CD8-positive, alpha-beta memory T cell (primary cell): ENCODE measurements at regions not wholly inside any gene's neighbourhood (a gene's known extent, or its start where the extent isn't known, plus 50 kb on each side); places are given as distances from the start of the nearest gene placed in this dataset.

Experiments
- CTCF ChIA-PET: fragments of 350-600 bp; sonication (Branson Sonifier 250); formaldehyde crosslinking; loops from one replicate; lab custom pipeline; 2021; ENCODE audit warnings: antibody characterized with exemption; lab: Charles Lee
- POLR2A ChIA-PET: fragments of 350-600 bp; sonication (Branson Sonifier 250); formaldehyde crosslinking; loops from one replicate; lab custom pipeline; 2021; ENCODE audit warnings: antibody characterized with exemption; lab: Charles Lee
- DNase-seq, 5 donors: peaks; one replicate each; pipeline versions ENCODE4 v3.0.0 to v3.0.0-alpha.2; 2020 to 2022; ENCODE audit warnings: mixed read lengths in 1 of 5
- H3K27ac ChIP-seq: one replicate; pipeline ENCODE4 v1.7.0; 2013; ENCODE audit warnings: low read depth, mild to moderate bottlenecking, low read length, moderate library complexity
- H3K27me3 ChIP-seq: 2 replicates; pipeline ENCODE4 v1.7.0; 2013; ENCODE audit warnings: low read length, mild to moderate bottlenecking; ENCODE audit not compliant: insufficient read depth, poor library complexity, severe bottlenecking
- H3K36me3 ChIP-seq: 2 replicates; pipeline ENCODE4 v1.7.0; 2013; ENCODE audit warnings: mild to moderate bottlenecking, low read length, moderate library complexity; ENCODE audit not compliant: insufficient read depth
- H3K4me1 ChIP-seq: 2 replicates; pipeline ENCODE4 v1.7.0; 2013; ENCODE audit warnings: mild to moderate bottlenecking, low read length, moderate library complexity; ENCODE audit not compliant: insufficient read depth
- H3K4me3 ChIP-seq: 2 replicates; pipeline ENCODE4 v1.7.0; 2013; ENCODE audit warnings: mild to moderate bottlenecking, low read length
- H3K9me3 ChIP-seq: 2 replicates; pipeline ENCODE4 v1.7.0; 2013; ENCODE audit warnings: mild to moderate bottlenecking, low read length
- H3K27ac Mint-ChIP-seq, 8 donors: one replicate each; pipeline ENCODE4 v1.8.0; 2020 to 2021; ENCODE audit warnings: mixed read lengths in 8 of 8, mild to moderate bottlenecking in 6 of 8, inconsistent platforms in 3 of 8, moderate library complexity in 3 of 8
- H3K27me3 Mint-ChIP-seq, 2 donors: one replicate each; pipeline ENCODE4 v1.8.0; 2020 to 2021; ENCODE audit warnings: mixed read lengths in 2 of 2, mild to moderate bottlenecking in 1 of 2, moderate library complexity in 1 of 2
- H3K36me3 Mint-ChIP-seq, 3 donors: one replicate each; pipeline ENCODE4 v1.8.0; 2020 to 2021; ENCODE audit warnings: mixed read lengths in 3 of 3, inconsistent platforms in 1 of 3, mild to moderate bottlenecking in 1 of 3
- H3K4me1 Mint-ChIP-seq, 3 donors: one replicate each; pipeline ENCODE4 v1.8.0; 2020 to 2021; ENCODE audit warnings: mixed read lengths in 3 of 3, inconsistent platforms in 1 of 3, mild to moderate bottlenecking in 1 of 3
- H3K4me3 Mint-ChIP-seq, 7 donors: one replicate each; pipeline ENCODE4 v1.8.0; 2020 to 2021; ENCODE audit warnings: mixed read lengths in 7 of 7, mild to moderate bottlenecking in 6 of 7, moderate library complexity in 4 of 7, inconsistent platforms in 2 of 7
- H3K9me3 Mint-ChIP-seq, 5 donors: one replicate each; pipeline ENCODE4 v1.8.0; 2020 to 2022; ENCODE audit warnings: mixed read lengths in 5 of 5, mild to moderate bottlenecking in 3 of 5, moderate library complexity in 2 of 5, inconsistent platforms in 1 of 5

GRCh38 chr4:100970414-100970813 is 376.9 kb downstream of the PPP3CA start:
- ChIA-PET CTCF (no interaction called here), POLR2A (no interaction called here)
- no peaks in the 10 kb centered on the region for H3K9me3 ChIP-seq
- no peak overlapping the region for H3K27ac ChIP-seq
- H3K27me3 ChIP-seq = no peaks in the 10 kb centered on the region
- Mint-ChIP-seq H3K27ac (no peak overlapping the region), H3K27me3 (peaks cover 0 to 3% of the 10 kb centered on the region in 2 donors), H3K9me3 (no peaks in the 10 kb centered on the region), H3K4me1 (peaks cover 0 to 1% (median 0%) of the 10 kb centered on the region in 3 donors), H3K36me3 (peaks cover 0 to 3% (median 0%) of the 10 kb centered on the region in 3 donors), H3K4me3 (no peak overlapping the region)
- H3K36me3 ChIP-seq = no peaks in the 10 kb centered on the region
- H3K4me1 ChIP-seq = no peaks in the 10 kb centered on the region
- H3K4me3 ChIP-seq = no peak overlapping the region
- DNase-seq = no peak

- no peak overlapping the region for H3K4me3 ChIP-seq
- H3K9me3 ChIP-seq = no peaks in the 10 kb centered on the region
- Mint-ChIP-seq H3K27me3 (peaks cover 0 to 3% of the 10 kb centered on the region in 2 donors), H3K27ac (no peak overlapping the region), H3K4me3 (no peak overlapping the region), H3K4me1 (peaks cover 0 to under 1% (median 0%) of the 10 kb centered on the region in 3 donors), H3K36me3 (peaks cover 0 to 3% (median 0%) of the 10 kb centered on the region in 3 donors), H3K9me3 (no peaks in the 10 kb centered on the region)
- ChIA-PET CTCF (no interaction called here), POLR2A (no interaction called here)
- no peaks in the 10 kb centered on the region for H3K36me3 ChIP-seq
- DNase-seq = no peak
- H3K4me1 ChIP-seq = no peaks in the 10 kb centered on the region
- no peak overlapping the region for H3K27ac ChIP-seq
- no peaks in the 10 kb centered on the region for H3K27me3 ChIP-seq
These were observed 377.4 kb downstream of the PPP3CA start for GRCh38 chr4:100969925-100970324.

GRCh38 chr4:100968046-100968445 is 379.3 kb downstream of the PPP3CA start:
- H3K36me3 ChIP-seq = no peaks in the 10 kb centered on the region
- Mint-ChIP-seq H3K4me3 (no peak overlapping the region), H3K9me3 (no peaks in the 10 kb centered on the region), H3K27me3 (peaks cover 0 to 3% of the 10 kb centered on the region in 2 donors), H3K36me3 (peaks cover 0 to 3% (median 0%) of the 10 kb centered on the region in 3 donors), H3K27ac (no peak overlapping the region), H3K4me1 (no peaks in the 10 kb centered on the region)
- no peak for DNase-seq
- H3K9me3 ChIP-seq = no peaks in the 10 kb centered on the region
- no peaks in the 10 kb centered on the region for H3K27me3 ChIP-seq
- H3K4me1 ChIP-seq = no peaks in the 10 kb centered on the region
- H3K27ac ChIP-seq = no peak overlapping the region
- no peak overlapping the region for H3K4me3 ChIP-seq
- POLR2A ChIA-PET = interaction anchor here (0.7 kb wide), 1 partner anchor 52 kb away, joined by 4 read pairs; no protein-coding TSS in a partner anchor
- CTCF ChIA-PET = no interaction called here

GRCh38 chr4:100963627-100964026 is 383.7 kb downstream of the PPP3CA start:
- Mint-ChIP-seq H3K27me3 (no peaks in the 10 kb centered on the region), H3K36me3 (no peaks in the 10 kb centered on the region), H3K4me1 (peaks cover 0 to 4% (median 0%) of the 10 kb centered on the region in 3 donors), H3K4me3 (no peak overlapping the region), H3K9me3 (no peaks in the 10 kb centered on the region), H3K27ac (no peak overlapping the region)
- Histone ChIP-seq H3K27me3 (no peaks in the 10 kb centered on the region), H3K27ac (no peak overlapping the region), H3K4me1 (no peaks in the 10 kb centered on the region), H3K4me3 (no peak overlapping the region), H3K9me3 (no peaks in the 10 kb centered on the region), H3K36me3 (no peaks in the 10 kb centered on the region)
- ChIA-PET CTCF (no interaction called here), POLR2A (no interaction called here)
- no peak for DNase-seq

- POLR2A ChIA-PET = no interaction called here
- CTCF ChIA-PET = interaction anchor here (0.6 kb wide), 1 partner anchor 64 kb away, joined by 3 read pairs; no protein-coding TSS in a partner anchor
- no peak for DNase-seq
- H3K27me3 ChIP-seq = no peaks in the 10 kb centered on the region
- no peak overlapping the region for H3K4me3 ChIP-seq
- H3K36me3 ChIP-seq = no peaks in the 10 kb centered on the region
- H3K4me3 Mint-ChIP-seq = no peak overlapping the region
- H3K4me1 Mint-ChIP-seq = peaks cover 0 to 4% (median 0%) of the 10 kb centered on the region in 3 donors
- no peaks in the 10 kb centered on the region for H3K9me3 Mint-ChIP-seq
- H3K36me3 Mint-ChIP-seq = peaks cover 0 to 4% (median 0%) of the 10 kb centered on the region in 3 donors
- H3K27ac ChIP-seq = no peak overlapping the region
- H3K9me3 ChIP-seq = no peaks in the 10 kb centered on the region
- no peak overlapping the region for H3K27ac Mint-ChIP-seq
- H3K4me1 ChIP-seq = no peaks in the 10 kb centered on the region
- no peaks in the 10 kb centered on the region for H3K27me3 Mint-ChIP-seq
These were observed 384.6 kb downstream of the PPP3CA start for GRCh38 chr4:100962698-100963097.

GRCh38 chr4:100960232-100960631 is 387.1 kb downstream of the PPP3CA start:
- H3K9me3 Mint-ChIP-seq = no peaks in the 10 kb centered on the region
- CTCF ChIA-PET = no interaction called here
- no peak for DNase-seq
- H3K27ac Mint-ChIP-seq = no peak overlapping the region
- no peak overlapping the region for H3K27ac ChIP-seq
- H3K4me3 Mint-ChIP-seq = no peak overlapping the region
- POLR2A ChIA-PET = no interaction called here
- H3K27me3 ChIP-seq = no peaks in the 10 kb centered on the region
- H3K27me3 Mint-ChIP-seq = no peaks in the 10 kb centered on the region
- no peaks in the 10 kb centered on the region for H3K4me1 ChIP-seq
- no peaks in the 10 kb centered on the region for H3K9me3 ChIP-seq
- no peaks in the 10 kb centered on the region for H3K36me3 ChIP-seq
- H3K4me1 Mint-ChIP-seq = peaks cover 0 to 12% (median 4%) of the 10 kb centered on the region in 3 donors
- peaks cover 0 to 4% (median 1%) of the 10 kb centered on the region in 3 donors for H3K36me3 Mint-ChIP-seq
- no peak overlapping the region for H3K4me3 ChIP-seq

GRCh38 chr4:100954046-100954445 is 393.3 kb downstream of the PPP3CA start:
- DNase-seq = no peak
- Histone ChIP-seq H3K27ac (no peak overlapping the region), H3K4me1 (no peaks in the 10 kb centered on the region), H3K9me3 (no peaks in the 10 kb centered on the region), H3K4me3 (no peak overlapping the region), H3K27me3 (no peaks in the 10 kb centered on the region), H3K36me3 (no peaks in the 10 kb centered on the region)
- Mint-ChIP-seq H3K27me3 (peaks cover 0 to 1% of the 10 kb centered on the region in 2 donors), H3K9me3 (no peaks in the 10 kb centered on the region), H3K36me3 (peaks cover 0 to 4% (median 1%) of the 10 kb centered on the region in 3 donors), H3K4me3 (no peak overlapping the region), H3K27ac (no peak overlapping the region), H3K4me1 (peaks cover 0 to 11% (median 4%) of the 10 kb centered on the region in 3 donors)
- ChIA-PET CTCF (no interaction called here), POLR2A (no interaction called here)

- peaks cover 0 to 3% of the 10 kb centered on the region in 2 donors for H3K27me3 Mint-ChIP-seq
- H3K27ac ChIP-seq = no peak overlapping the region
- no peaks in the 10 kb centered on the region for H3K36me3 ChIP-seq
- peaks cover 0 to 11% (median 4%) of the 10 kb centered on the region in 3 donors for H3K4me1 Mint-ChIP-seq
- CTCF ChIA-PET = no interaction called here
- POLR2A ChIA-PET = no interaction called here
- no peak overlapping the region for H3K4me3 ChIP-seq
- H3K27me3 ChIP-seq = no peaks in the 10 kb centered on the region
- DNase-seq = no peak
- no peak overlapping the region for H3K27ac Mint-ChIP-seq
- H3K9me3 ChIP-seq = no peaks in the 10 kb centered on the region
- peaks cover 0 to 4% (median 1%) of the 10 kb centered on the region in 3 donors for H3K36me3 Mint-ChIP-seq
- H3K9me3 Mint-ChIP-seq = no peaks in the 10 kb centered on the region
- H3K4me1 ChIP-seq = no peaks in the 10 kb centered on the region
- H3K4me3 Mint-ChIP-seq = no peak overlapping the region
These were observed 393.7 kb downstream of the PPP3CA start for GRCh38 chr4:100953616-100954015.
